ENCODE measurements at regions not wholly inside any gene's neighbourhood (a gene's known extent, or its start where the extent isn't known, plus 50 kb on each side); places are given as distances from the start of the nearest gene placed in this dataset.

GRCh38 chr6:103018426-103018825 is 1624.9 kb downstream of the GRIK2 start (continued):
- no peak for TF ChIP-seq BRF1 (IDR thresholded peaks at IDR 0.05; ENCODE audit: borderline replicate concordance, extremely low read depth, insufficient read length)
- TF ChIP-seq ESRRB (CRISPR knock-in tag; IDR thresholded peaks at IDR 0.05; ENCODE audit: borderline replicate concordance): no peak
- no peak for TF ChIP-seq JUND (IDR thresholded peaks at IDR 0.05; ENCODE audit: borderline replicate concordance, low read depth, low read length)
- no peak for TF ChIP-seq JUND (tag; IDR thresholded peaks at IDR 0.05; ENCODE audit: borderline replicate concordance, low read depth, low read length)

- no TSS peak for BruUV-seq (replicated peaks)
- CTCF ChIA-PET (ENCODE audit: low intra/inter-chr PET ratio): no interaction called here
Observed at GRCh38 chr6:103017878-103018277, 1624.4 kb downstream of the GRIK2 start.

GRCh38 chr6:103011605-103012004 is 1618.1 kb downstream of the GRIK2 start:
- H3K36me3 ChIP-seq (ENCODE audit: control insufficient read depth, insufficient read depth, low read length): no peaks in the 10 kb centered on the region
- no peak overlapping the region for H2AFZ ChIP-seq (ENCODE audit: low read depth, low read length)
- in situ Hi-C loops (cut with MboI) (no loop called here), intact Hi-C loops (cut with micrococcal nuclease) (no loop called here)
- 4% methylated on average over 2 of the region's 2 CpGs for WGBS (ENCODE audit: insufficient coverage, low coverage, missing lambda C conversion rate)
- no peak overlapping the region for H3K9ac ChIP-seq (ENCODE audit: insufficient read depth in 1 of 2, low read depth in 2 of 2, low read length in 2 of 2)
- H3K4me3 ChIP-seq: no peak overlapping the region
- H3K4me2 ChIP-seq (ENCODE audit: insufficient read depth, low read length): no peak overlapping the region
- H4K20me1 ChIP-seq (replicated peaks; ENCODE audit: control insufficient read depth, insufficient read depth, low read length): no peaks in the 10 kb centered on the region
- H3K9me3 ChIP-seq (replicated peaks; ENCODE audit: control insufficient read depth, insufficient read depth, low read depth, low read length): no peaks in the 10 kb centered on the region
- no peak for DNase-seq (ENCODE audit: extremely low read depth in 1 of 4, low spot score in 3 of 4)
- CTCF ChIA-PET (ENCODE audit: low intra/inter-chr PET ratio): no interaction called here
- no peak for ATAC-seq
- no peaks in the 10 kb centered on the region for H3K79me2 ChIP-seq (ENCODE audit: control insufficient read depth, insufficient read depth, low read length)
- no peak for FAIRE-seq
- no peaks in the 10 kb centered on the region for H3K4me1 ChIP-seq (replicated peaks in 1 of 2; ENCODE audit: control insufficient read depth in 2 of 2, insufficient read depth in 2 of 2, low read length in 2 of 2)
- no peaks in the 10 kb centered on the region for H3K9me1 ChIP-seq (ENCODE audit: control insufficient read depth, insufficient read depth, low read length)
- H3K27me3 ChIP-seq (ENCODE audit: control insufficient read depth in 2 of 2, insufficient read depth in 2 of 2, low read length in 2 of 2): no peaks in the 10 kb centered on the region
- BruUV-seq (replicated peaks): no TSS peak
- POLR2A ChIA-PET: no interaction called here
- no peak overlapping the region for H3K27ac ChIP-seq (ENCODE audit: extremely low read depth, low read depth, low read length)
- TF ChIP-seq HDGF (IDR thresholded peaks at IDR 0.05) (no peak), NUFIP1 (IDR thresholded peaks at IDR 0.05; ENCODE audit: partially characterized antibody) (no peak), THRAP3 (IDR thresholded peaks at IDR 0.05; ENCODE audit: borderline replicate concordance) (no peak), POLR2AphosphoS5 (IDR thresholded peaks at IDR 0.05; ENCODE audit: control insufficient read depth, insufficient read depth, low read depth, low read length) (no peak), ELF4 (CRISPR knock-in tag; IDR thresholded peaks at IDR 0.05) (no peak), ZNF449 (CRISPR knock-in tag; IDR thresholded peaks at IDR 0.05) (no peak), ASH1L (IDR thresholded peaks at IDR 0.05; ENCODE audit: borderline replicate concordance, low read depth, partially characterized antibody) (no peak), ZNF655 (CRISPR knock-in tag; IDR thresholded peaks at IDR 0.05) (no peak)

More at GRCh38 chr6:103017878-103018277, 1624.4 kb downstream of the GRIK2 start:
- Histone ChIP-seq H3K9me3 (replicated peaks; ENCODE audit: control insufficient read depth, insufficient read depth, low read depth, low read length) (no peaks in the 10 kb centered on the region; the same call in 1 of the 2 replicates), H3K9ac (ENCODE audit: insufficient read depth in 1 of 2, low read depth in 2 of 2, low read length in 2 of 2) (no peak overlapping the region), H3K4me1 (replicated peaks in 1 of 2; ENCODE audit: control insufficient read depth in 2 of 2, insufficient read depth in 2 of 2, low read length in 2 of 2) (no peaks in the 10 kb centered on the region), H3K4me2 (ENCODE audit: insufficient read depth, low read length) (no peak overlapping the region), H3K27ac (ENCODE audit: extremely low read depth, low read depth, low read length) (no peak overlapping the region), H4K20me1 (replicated peaks; ENCODE audit: control insufficient read depth, insufficient read depth, low read length) (no peaks in the 10 kb centered on the region), H3K36me3 (ENCODE audit: control insufficient read depth, insufficient read depth, low read length) (no peaks in the 10 kb centered on the region), H3K9me1 (ENCODE audit: control insufficient read depth, insufficient read depth, low read length) (no peaks in the 10 kb centered on the region), H3K4me3 (no peak overlapping the region), H3K79me2 (ENCODE audit: control insufficient read depth, insufficient read depth, low read length) (no peaks in the 10 kb centered on the region), H2AFZ (ENCODE audit: low read depth, low read length) (no peak overlapping the region), H3K27me3 (ENCODE audit: control insufficient read depth in 2 of 2, insufficient read depth in 2 of 2, low read length in 2 of 2) (no peaks in the 10 kb centered on the region)
- no peak for TF ChIP-seq ZNF133 (CRISPR knock-in tag; IDR thresholded peaks at IDR 0.05)
- in situ Hi-C loops (cut with MboI) (no loop called here), intact Hi-C loops (cut with micrococcal nuclease) (no loop called here)
- no peak for FAIRE-seq
- WGBS (ENCODE audit: insufficient coverage, low coverage, missing lambda C conversion rate): 3% methylated on average over 9 of the region's 9 CpGs
- DNase-seq (ENCODE audit: extremely low read depth in 1 of 4, low spot score in 3 of 4): no peak
- no peak for ATAC-seq
- POLR2A ChIA-PET: no interaction called here
